Hepatocyte (in vitro differentiated cells): ENCODE measurements at regions not wholly inside any gene's neighbourhood (a gene's known extent, or its start where the extent isn't known, plus 50 kb on each side); places are given as distances from the start of the nearest gene placed in this dataset.

Experiments
- CTCF ChIP-seq: fragments of 200-600 bp; sonication (generic); IDR thresholded peaks from 2 replicates; pipeline ENCODE4 v1.5.1; 2016; ENCODE audit warnings: antibody characterized with exemption, mild to moderate bottlenecking; ENCODE audit not compliant: poor library complexity
- EZH2 ChIP-seq: fragments of 200-600 bp; sonication (generic); IDR thresholded peaks from 2 replicates; pipeline ENCODE4 v1.6.1; 2016; ENCODE audit warnings: antibody characterized with exemption, mild to moderate bottlenecking, borderline replicate concordance
- EZH2phosphoT487 ChIP-seq: fragments of 200-600 bp; sonication (generic); IDR thresholded peaks from one replicate; pipeline ENCODE4 v1.6.1; 2018; ENCODE audit warnings: antibody characterized with exemption, mild to moderate bottlenecking, low read depth, moderate library complexity; ENCODE audit not compliant: unreplicated experiment, severe bottlenecking

- TF ChIP-seq CTCF: no peak
- TF ChIP-seq EZH2: no peak
- no peak for TF ChIP-seq EZH2phosphoT487
Measured at GRCh38 chr5:88544136-88544645, 275.5 kb upstream of the TMEM161B start.
